ENCODE measurements at regions not wholly inside any gene's neighbourhood (a gene's known extent, or its start where the extent isn't known, plus 50 kb on each side); places are given as distances from the start of the nearest gene placed in this dataset.

- Histone ChIP-seq H2AFZ (ENCODE audit: control insufficient read depth, low read length) (peak overlapping the region; percentile 9), H3K27ac (ENCODE audit: control insufficient read depth, insufficient read depth, low read length) (no peak overlapping the region), H3K79me2 (ENCODE audit: control insufficient read depth, insufficient read depth, low read length) (no peaks in the 10 kb centered on the region), H3K4me2 (ENCODE audit: control insufficient read depth, extremely low read depth, insufficient read depth, low read depth, low read length) (no peak overlapping the region), H3K4me1 (ENCODE audit: control insufficient read depth, extremely low read depth, insufficient read depth, low read length) (no peaks in the 10 kb centered on the region), H4K20me1 (ENCODE audit: control insufficient read depth, extremely low read depth, insufficient read depth, low read length) (no peaks in the 10 kb centered on the region), H3K9ac (ENCODE audit: control insufficient read depth, extremely low read depth, insufficient read depth, low read length) (no peak overlapping the region), H3K36me3 (ENCODE audit: control insufficient read depth in 2 of 2, extremely low read depth in 1 of 2, insufficient read depth in 2 of 2, low read length in 2 of 2) (no peaks in the 10 kb centered on the region), H3K27me3 (ENCODE audit: control insufficient read depth, extremely low read depth, insufficient read depth, low read length) (no peaks in the 10 kb centered on the region), H3K9me3 (ENCODE audit: control insufficient read depth, low read depth, low read length) (no peaks in the 10 kb centered on the region), H3K4me3 (ENCODE audit: control insufficient read depth in 2 of 3, extremely low read depth in 1 of 3, insufficient read depth in 2 of 3, low read depth in 1 of 3, low read length in 3 of 3) (no peak overlapping the region), H3K9me1 (ENCODE audit: control insufficient read depth, extremely low read depth, insufficient read depth, low read length) (no peaks in the 10 kb centered on the region)
- no peak for FAIRE-seq
- dilution Hi-C loops (cut with MboI; ENCODE audit: extremely low pct_ligation_motif_present, low sequenced_read_pairs), result no loop called here
- no peak for DNase-seq (ENCODE audit: low read depth, low spot score)
- TF ChIP-seq, protein P1, sequence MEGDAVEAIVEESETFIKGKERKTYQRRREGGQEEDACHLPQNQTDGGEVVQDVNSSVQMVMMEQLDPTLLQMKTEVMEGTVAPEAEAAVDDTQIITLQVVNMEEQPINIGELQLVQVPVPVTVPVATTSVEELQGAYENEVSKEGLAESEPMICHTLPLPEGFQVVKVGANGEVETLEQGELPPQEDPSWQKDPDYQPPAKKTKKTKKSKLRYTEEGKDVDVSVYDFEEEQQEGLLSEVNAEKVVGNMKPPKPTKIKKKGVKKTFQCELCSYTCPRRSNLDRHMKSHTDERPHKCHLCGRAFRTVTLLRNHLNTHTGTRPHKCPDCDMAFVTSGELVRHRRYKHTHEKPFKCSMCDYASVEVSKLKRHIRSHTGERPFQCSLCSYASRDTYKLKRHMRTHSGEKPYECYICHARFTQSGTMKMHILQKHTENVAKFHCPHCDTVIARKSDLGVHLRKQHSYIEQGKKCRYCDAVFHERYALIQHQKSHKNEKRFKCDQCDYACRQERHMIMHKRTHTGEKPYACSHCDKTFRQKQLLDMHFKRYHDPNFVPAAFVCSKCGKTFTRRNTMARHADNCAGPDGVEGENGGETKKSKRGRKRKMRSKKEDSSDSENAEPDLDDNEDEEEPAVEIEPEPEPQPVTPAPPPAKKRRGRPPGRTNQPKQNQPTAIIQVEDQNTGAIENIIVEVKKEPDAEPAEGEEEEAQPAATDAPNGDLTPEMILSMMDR (optimal IDR thresholded peaks at IDR 0.05 in 1 of 3, IDR thresholded peaks at IDR 0.05 in 1 of 3, conservative IDR thresholded peaks at IDR 0.05 in 1 of 3; ENCODE audit: extremely low read depth in 1 of 3, insufficient read depth in 2 of 3, low read length in 3 of 3), result no peak
- no peak for TF ChIP-seq EZH2 (IDR thresholded peaks at IDR 0.05; ENCODE audit: low read length)
These were observed 196.0 kb upstream of the PAPPA start for GRCh38 chr9:115957585-115957984.

GRCh38 chr9:115964710-115965347 lies 188.8 kb upstream of the PAPPA start:
- no peaks in the 10 kb centered on the region for H3K4me1 ChIP-seq (ENCODE audit: control insufficient read depth, extremely low read depth, insufficient read depth, low read length)
- H3K9me3 ChIP-seq (ENCODE audit: control insufficient read depth, low read depth, low read length), result no peaks in the 10 kb centered on the region
- H3K27me3 ChIP-seq (ENCODE audit: control insufficient read depth, extremely low read depth, insufficient read depth, low read length), result no peaks in the 10 kb centered on the region
- H4K20me1 ChIP-seq (ENCODE audit: control insufficient read depth, extremely low read depth, insufficient read depth, low read length), result no peaks in the 10 kb centered on the region
- H2AFZ ChIP-seq (ENCODE audit: control insufficient read depth, low read length), result no peak overlapping the region
- H3K79me2 ChIP-seq (ENCODE audit: control insufficient read depth, insufficient read depth, low read length), result no peaks in the 10 kb centered on the region
- DNase-seq (ENCODE audit: low read depth, low spot score), result no peak
- no peaks in the 10 kb centered on the region for H3K36me3 ChIP-seq (ENCODE audit: control insufficient read depth in 2 of 2, extremely low read depth in 1 of 2, insufficient read depth in 2 of 2, low read length in 2 of 2)
- dilution Hi-C loops (cut with MboI; ENCODE audit: extremely low pct_ligation_motif_present, low sequenced_read_pairs), result no loop called here
- no peaks in the 10 kb centered on the region for H3K9me1 ChIP-seq (ENCODE audit: control insufficient read depth, extremely low read depth, insufficient read depth, low read length)
- no peak overlapping the region for H3K4me2 ChIP-seq (ENCODE audit: control insufficient read depth, extremely low read depth, insufficient read depth, low read depth, low read length)
- H3K4me3 ChIP-seq (ENCODE audit: control insufficient read depth in 2 of 3, extremely low read depth in 1 of 3, insufficient read depth in 2 of 3, low read depth in 1 of 3, low read length in 3 of 3), result no peak overlapping the region
- no peak overlapping the region for H3K9ac ChIP-seq (ENCODE audit: control insufficient read depth, extremely low read depth, insufficient read depth, low read length)
- no peak overlapping the region for H3K27ac ChIP-seq (ENCODE audit: control insufficient read depth, insufficient read depth, low read length)
- TF ChIP-seq, protein P1 (optimal IDR thresholded peaks at IDR 0.05 in 1 of 3, IDR thresholded peaks at IDR 0.05 in 1 of 3, conservative IDR thresholded peaks at IDR 0.05 in 1 of 3; ENCODE audit: extremely low read depth in 1 of 3, insufficient read depth in 2 of 3, low read length in 3 of 3), result no peak
- TF ChIP-seq EZH2 (IDR thresholded peaks at IDR 0.05; ENCODE audit: low read length), result no peak
- FAIRE-seq, result no peak
